ENCODE measurements at regions not wholly inside any gene's neighbourhood (a gene's known extent, or its start where the extent isn't known, plus 50 kb on each side); places are given as distances from the start of the nearest gene placed in this dataset.

DNA sequence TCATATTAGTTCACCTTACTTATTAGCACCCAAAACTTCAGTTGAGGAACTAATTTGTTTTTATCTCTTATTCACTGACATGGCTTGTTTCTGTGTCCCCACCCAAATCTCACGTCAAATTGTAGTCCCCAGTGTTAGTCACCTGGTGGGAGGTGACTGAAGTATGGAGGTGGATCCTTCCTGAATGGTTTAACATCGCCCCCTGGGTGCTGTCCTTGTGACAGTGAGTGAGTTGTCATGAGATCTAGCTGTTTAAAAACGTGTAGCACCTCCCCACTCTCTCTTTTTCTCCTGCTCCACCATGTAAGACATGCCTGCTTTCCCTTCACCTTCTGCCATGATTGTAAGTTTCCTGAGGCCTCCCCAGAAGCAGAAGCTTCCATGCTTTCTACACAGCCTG is 75.0 kb upstream of the HECTD2 start:
- Histone ChIP-seq H3K9me3 (ENCODE audit: control insufficient read depth in 2 of 3, low read length in 3 of 3) (no peaks in the 10 kb centered on the region), H3K4me1 (ENCODE audit: control insufficient read depth in 2 of 2, insufficient read depth in 2 of 2, low read length in 2 of 2) (no peaks in the 10 kb centered on the region), H3K27ac (ENCODE audit: low read depth, low read length) (no peak overlapping the region), H3K36me3 (ENCODE audit: control insufficient read depth in 2 of 3, insufficient read depth in 3 of 3, low read length in 3 of 3) (no peaks in the 10 kb centered on the region), H3K4me3 (ENCODE audit: low read length) (no peak overlapping the region), H3K27me3 (ENCODE audit: control insufficient read depth in 2 of 2, insufficient read depth in 2 of 2, low read length in 2 of 2) (peaks cover 0 to 5% of the 10 kb centered on the region in 2 donors)
- ATAC-seq (no peak), DNase-seq (no peak)
- POLR2A ChIA-PET, result no interaction called here
- CTCF ChIA-PET, result no interaction called here
- intact Hi-C loops (cut with micrococcal nuclease), result no loop called here
- H3K27ac Mint-ChIP-seq, result no peak overlapping the region
- peaks cover 0 to 10% (median 0%) of the 10 kb centered on the region in 5 donors for H3K27me3 Mint-ChIP-seq
- no peak overlapping the region for H3K4me3 Mint-ChIP-seq
- no peaks in the 10 kb centered on the region for H3K4me1 Mint-ChIP-seq
- H3K9me3 Mint-ChIP-seq, result peaks cover 0 to 2% (median 0%) of the 10 kb centered on the region in 11 donors
- H3K36me3 Mint-ChIP-seq, result no peaks in the 10 kb centered on the region

DNA sequence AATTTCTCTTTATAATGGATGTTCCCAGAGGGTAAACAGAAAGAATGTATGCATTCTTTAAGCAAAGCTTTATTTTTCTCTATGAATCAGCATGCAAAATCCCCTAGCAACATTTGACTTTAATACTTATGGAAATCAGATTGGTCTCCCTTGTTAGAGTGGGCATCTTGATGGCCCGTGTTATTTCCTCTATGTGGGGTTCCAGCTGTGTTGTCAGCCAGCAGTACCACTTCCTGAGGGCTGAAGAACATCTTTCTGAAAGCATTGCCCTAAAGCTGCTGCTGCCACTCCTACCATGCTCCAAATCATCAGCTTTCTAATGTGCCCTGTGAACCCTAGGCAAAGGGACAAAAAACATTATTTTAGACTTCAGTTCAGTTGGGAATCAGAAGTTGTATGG is 70.4 kb upstream of the HECTD2 start:
- ChIA-PET CTCF (no interaction called here), POLR2A (no interaction called here)
- H3K27me3 Mint-ChIP-seq, result peaks cover 0 to 6% (median 0%) of the 10 kb centered on the region in 5 donors
- H3K36me3 ChIP-seq (ENCODE audit: control insufficient read depth in 2 of 3, insufficient read depth in 3 of 3, low read length in 3 of 3), result no peaks in the 10 kb centered on the region
- intact Hi-C loops (cut with micrococcal nuclease), result no loop called here
- H3K9me3 ChIP-seq (ENCODE audit: control insufficient read depth in 2 of 3, low read length in 3 of 3), result no peaks in the 10 kb centered on the region
- no peaks in the 10 kb centered on the region for H3K27me3 ChIP-seq (ENCODE audit: control insufficient read depth in 2 of 2, insufficient read depth in 2 of 2, low read length in 2 of 2)
- H3K4me1 ChIP-seq (ENCODE audit: control insufficient read depth in 2 of 2, insufficient read depth in 2 of 2, low read length in 2 of 2), result no peaks in the 10 kb centered on the region
- no peak overlapping the region for H3K27ac ChIP-seq (ENCODE audit: low read depth, low read length)
- H3K27ac Mint-ChIP-seq, result no peak overlapping the region
- no peak overlapping the region for H3K4me3 ChIP-seq (ENCODE audit: low read length)
- no peak for DNase-seq
- no peaks in the 10 kb centered on the region for H3K4me1 Mint-ChIP-seq
- H3K36me3 Mint-ChIP-seq, result no peaks in the 10 kb centered on the region
- H3K4me3 Mint-ChIP-seq, result no peak overlapping the region
- H3K9me3 Mint-ChIP-seq, result no peaks in the 10 kb centered on the region
- no peak for ATAC-seq

DNA sequence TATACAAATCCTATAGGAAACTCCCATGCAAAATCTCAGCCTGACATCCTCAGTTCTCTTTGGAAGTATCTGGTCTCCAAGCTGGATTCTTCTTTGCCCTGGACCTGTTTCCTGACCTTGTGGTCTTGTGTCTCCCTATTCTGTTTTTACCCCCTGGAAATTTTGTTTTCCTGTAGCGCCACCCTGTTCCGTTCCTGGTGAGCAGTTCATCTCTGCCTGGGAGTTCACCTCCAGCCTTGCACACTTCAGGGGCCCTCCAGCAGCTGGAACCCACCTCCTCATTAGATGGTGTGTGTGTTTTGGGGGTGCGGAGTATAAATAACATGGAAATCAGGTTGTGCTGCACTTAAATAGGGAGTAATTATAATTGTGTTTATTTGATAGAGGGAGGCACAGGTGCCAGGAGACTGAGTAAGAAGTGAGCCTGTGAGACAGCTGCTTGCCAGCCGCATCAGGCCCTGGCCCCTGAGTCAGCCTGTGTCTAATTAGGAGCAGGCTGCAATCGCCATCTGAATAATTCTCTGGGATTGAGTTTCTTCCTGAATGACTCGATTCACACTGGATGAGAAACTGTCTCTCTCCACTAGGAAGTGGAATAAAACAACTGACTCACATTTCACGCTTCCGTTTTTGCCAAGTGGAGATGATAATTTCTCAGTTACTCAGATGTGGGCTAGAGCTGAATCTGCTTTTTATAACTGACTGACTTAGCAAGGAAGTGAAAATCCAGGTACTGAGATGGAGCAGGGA is 69.4 kb upstream of the HECTD2 start:
- DNase-seq, result no peak
- Histone ChIP-seq H3K27ac (ENCODE audit: low read depth, low read length) (no peak overlapping the region), H3K4me1 (ENCODE audit: control insufficient read depth in 2 of 2, insufficient read depth in 2 of 2, low read length in 2 of 2) (no peaks in the 10 kb centered on the region), H3K36me3 (ENCODE audit: control insufficient read depth in 2 of 3, insufficient read depth in 3 of 3, low read length in 3 of 3) (no peaks in the 10 kb centered on the region), H3K27me3 (ENCODE audit: control insufficient read depth in 2 of 2, insufficient read depth in 2 of 2, low read length in 2 of 2) (no peaks in the 10 kb centered on the region), H3K9me3 (ENCODE audit: control insufficient read depth in 2 of 3, low read length in 3 of 3) (no peaks in the 10 kb centered on the region), H3K4me3 (ENCODE audit: low read length) (no peak overlapping the region)
- CTCF ChIA-PET, result no interaction called here
- Mint-ChIP-seq H3K4me3 (no peak overlapping the region), H3K27me3 (peaks cover 0 to 6% (median 0%) of the 10 kb centered on the region in 5 donors), H3K27ac (no peak overlapping the region), H3K4me1 (no peaks in the 10 kb centered on the region), H3K36me3 (no peaks in the 10 kb centered on the region), H3K9me3 (no peaks in the 10 kb centered on the region)
- no peak for ATAC-seq
- POLR2A ChIA-PET, result no interaction called here
- intact Hi-C loops (cut with micrococcal nuclease), result no loop called here

DNA sequence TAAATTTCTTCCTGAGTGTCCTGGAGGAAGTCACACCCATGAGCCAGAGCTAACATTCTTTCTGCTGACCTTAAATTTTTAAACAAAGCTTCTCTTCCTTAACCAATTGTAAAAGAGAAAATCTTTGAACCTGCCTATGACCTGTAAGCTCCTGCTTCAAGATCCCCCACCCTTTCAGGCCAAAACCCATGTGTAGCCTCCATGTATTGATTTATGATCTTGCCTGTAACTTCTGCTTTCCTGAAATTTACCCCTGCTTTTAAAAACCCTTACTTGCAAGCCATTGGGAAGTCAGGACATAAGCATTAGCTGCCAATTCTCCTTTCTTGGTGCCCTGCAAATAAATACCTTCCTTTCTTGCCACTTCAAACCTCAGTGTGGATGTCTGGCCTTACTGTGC is 68.5 kb upstream of the HECTD2 start:
- Mint-ChIP-seq H3K27ac (no peak overlapping the region), H3K36me3 (no peaks in the 10 kb centered on the region), H3K27me3 (peaks cover 0 to 3% (median 0%) of the 10 kb centered on the region in 5 donors), H3K9me3 (no peaks in the 10 kb centered on the region), H3K4me1 (no peaks in the 10 kb centered on the region), H3K4me3 (no peak overlapping the region)
- DNase-seq, result no peak
- H3K27me3 ChIP-seq (ENCODE audit: control insufficient read depth in 2 of 2, insufficient read depth in 2 of 2, low read length in 2 of 2), result no peaks in the 10 kb centered on the region
- ATAC-seq, result no peak
- H3K4me3 ChIP-seq (ENCODE audit: low read length), result no peak overlapping the region
- H3K4me1 ChIP-seq (ENCODE audit: control insufficient read depth in 2 of 2, insufficient read depth in 2 of 2, low read length in 2 of 2), result no peaks in the 10 kb centered on the region
- no peaks in the 10 kb centered on the region for H3K9me3 ChIP-seq (ENCODE audit: control insufficient read depth in 2 of 3, low read length in 3 of 3)
- CTCF ChIA-PET, result no interaction called here
- no peak overlapping the region for H3K27ac ChIP-seq (ENCODE audit: low read depth, low read length)
- POLR2A ChIA-PET, result no interaction called here
- intact Hi-C loops (cut with micrococcal nuclease), result no loop called here
- H3K36me3 ChIP-seq (ENCODE audit: control insufficient read depth in 2 of 3, insufficient read depth in 3 of 3, low read length in 3 of 3), result no peaks in the 10 kb centered on the region

DNA sequence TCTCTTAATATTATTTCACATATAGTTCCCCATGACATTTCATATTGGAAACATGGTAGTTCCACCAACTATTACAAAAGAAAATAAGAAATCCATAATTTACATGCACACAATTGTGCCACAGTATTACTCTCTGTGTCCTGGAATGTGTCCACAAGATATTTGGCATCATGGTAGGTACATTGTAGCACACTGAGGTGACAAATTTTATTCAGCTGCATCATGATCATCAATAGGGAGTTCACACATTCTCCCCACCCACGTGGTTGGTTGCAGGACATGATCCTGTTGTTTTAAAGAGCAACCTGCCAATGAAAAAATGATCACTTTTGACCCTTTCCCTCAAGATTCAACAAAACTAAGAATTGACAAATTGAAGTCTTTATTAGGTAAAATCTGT is 67.1 kb upstream of the HECTD2 start:
- no peaks in the 10 kb centered on the region for H3K36me3 Mint-ChIP-seq
- no peak for DNase-seq
- peaks cover 0 to 2% (median 0%) of the 10 kb centered on the region in 11 donors for H3K9me3 Mint-ChIP-seq
- H3K27me3 Mint-ChIP-seq, result peaks cover 0 to 3% (median 0%) of the 10 kb centered on the region in 5 donors
- Histone ChIP-seq H3K9me3 (ENCODE audit: control insufficient read depth in 2 of 3, low read length in 3 of 3) (no peaks in the 10 kb centered on the region), H3K36me3 (ENCODE audit: control insufficient read depth in 2 of 3, insufficient read depth in 3 of 3, low read length in 3 of 3) (no peaks in the 10 kb centered on the region), H3K4me1 (ENCODE audit: control insufficient read depth in 2 of 2, insufficient read depth in 2 of 2, low read length in 2 of 2) (no peaks in the 10 kb centered on the region), H3K27ac (ENCODE audit: low read depth, low read length) (no peak overlapping the region), H3K4me3 (ENCODE audit: low read length) (no peak overlapping the region), H3K27me3 (ENCODE audit: control insufficient read depth in 2 of 2, insufficient read depth in 2 of 2, low read length in 2 of 2) (no peaks in the 10 kb centered on the region)
- H3K4me3 Mint-ChIP-seq, result no peak overlapping the region
- ChIA-PET CTCF (no interaction called here), POLR2A (no interaction called here)
- ATAC-seq, result no peak
- H3K4me1 Mint-ChIP-seq, result peaks cover 0 to 3% (median 0%) of the 10 kb centered on the region in 7 donors
- intact Hi-C loops (cut with micrococcal nuclease), result no loop called here
- no peak overlapping the region for H3K27ac Mint-ChIP-seq

DNA sequence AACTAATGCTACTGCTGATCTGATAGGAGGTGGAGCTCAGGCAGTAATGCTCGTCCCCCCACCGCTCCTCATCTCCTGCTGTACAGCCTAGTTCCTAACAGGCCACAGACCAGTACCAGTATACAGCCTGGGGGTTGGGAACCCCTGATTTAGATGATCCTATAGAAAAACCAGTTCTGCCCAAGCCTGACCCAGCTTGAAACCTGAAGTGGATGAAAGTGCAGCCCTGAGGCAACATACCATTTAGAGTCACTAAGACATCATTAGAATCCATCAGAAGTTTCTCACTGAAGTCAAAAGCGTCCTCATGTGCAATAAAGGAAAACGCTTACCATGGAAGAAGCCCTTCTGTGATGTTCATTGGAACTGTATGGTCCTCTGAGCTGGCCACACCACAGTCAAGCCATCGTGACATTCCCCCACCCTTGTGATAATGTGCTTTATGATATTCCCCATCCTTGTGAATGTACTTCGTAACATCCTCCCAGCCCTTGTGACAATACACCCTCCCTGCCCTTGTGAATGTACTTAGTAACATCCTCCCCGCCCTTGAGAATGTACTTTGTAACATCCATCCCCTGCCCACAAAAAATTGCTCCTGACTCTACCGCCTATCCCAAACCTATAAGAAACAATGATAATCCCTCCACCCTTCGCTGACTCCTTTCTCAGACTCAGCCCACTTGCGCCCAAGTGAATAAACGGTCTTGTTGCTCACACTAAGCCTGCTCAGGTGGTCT is 65.9 kb upstream of the HECTD2 start:
- DNase-seq (no peak), ATAC-seq (no peak)
- no peak overlapping the region for H3K4me3 Mint-ChIP-seq
- CTCF ChIA-PET, result no interaction called here
- Histone ChIP-seq H3K27ac (ENCODE audit: low read depth, low read length) (no peak overlapping the region), H3K9me3 (ENCODE audit: control insufficient read depth in 2 of 3, low read length in 3 of 3) (no peaks in the 10 kb centered on the region), H3K27me3 (ENCODE audit: control insufficient read depth in 2 of 2, insufficient read depth in 2 of 2, low read length in 2 of 2) (no peaks in the 10 kb centered on the region), H3K4me3 (ENCODE audit: low read length) (no peak overlapping the region), H3K36me3 (ENCODE audit: control insufficient read depth in 2 of 3, insufficient read depth in 3 of 3, low read length in 3 of 3) (no peaks in the 10 kb centered on the region), H3K4me1 (ENCODE audit: control insufficient read depth in 2 of 2, insufficient read depth in 2 of 2, low read length in 2 of 2) (no peaks in the 10 kb centered on the region)
- intact Hi-C loops (cut with micrococcal nuclease), result no loop called here
- POLR2A ChIA-PET, result no interaction called here
- no peak overlapping the region for H3K27ac Mint-ChIP-seq
- H3K9me3 Mint-ChIP-seq, result peaks cover 0 to 2% (median 0%) of the 10 kb centered on the region in 11 donors
- peaks cover 0 to 3% (median 0%) of the 10 kb centered on the region in 5 donors for H3K27me3 Mint-ChIP-seq
- H3K4me1 Mint-ChIP-seq, result peaks cover 0 to 3% (median 0%) of the 10 kb centered on the region in 7 donors
- H3K36me3 Mint-ChIP-seq, result no peaks in the 10 kb centered on the region

DNA sequence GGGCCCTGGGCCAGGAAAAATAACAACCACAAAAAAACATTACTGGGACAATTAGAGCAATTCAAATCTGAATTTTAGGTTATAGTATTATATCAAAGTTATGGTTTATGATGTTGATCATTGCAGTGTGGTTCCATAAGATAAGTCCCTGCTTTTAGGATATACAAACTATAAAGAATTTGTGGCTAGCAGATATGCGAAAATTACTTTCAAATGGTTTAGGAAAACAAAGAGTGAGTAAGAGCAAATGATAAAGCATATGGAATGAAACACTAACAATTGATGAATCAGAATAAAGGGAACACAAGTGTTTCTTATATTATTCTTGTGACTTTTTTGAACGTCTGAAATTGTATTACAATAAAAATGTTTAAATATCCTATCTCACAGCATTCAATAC is 64.4 kb upstream of the HECTD2 start:
- intact Hi-C loops (cut with micrococcal nuclease), result no loop called here
- ChIA-PET POLR2A (no interaction called here), CTCF (no interaction called here)
- H3K4me1 Mint-ChIP-seq, result peaks cover 0 to 3% (median 0%) of the 10 kb centered on the region in 7 donors
- DNase-seq (no peak), ATAC-seq (no peak)
- H3K27me3 ChIP-seq (ENCODE audit: control insufficient read depth in 2 of 2, insufficient read depth in 2 of 2, low read length in 2 of 2), result no peaks in the 10 kb centered on the region
- peaks cover 0 to 2% (median 0%) of the 10 kb centered on the region in 11 donors for H3K9me3 Mint-ChIP-seq
- H3K4me3 ChIP-seq (ENCODE audit: low read length), result no peak overlapping the region
- no peak overlapping the region for H3K4me3 Mint-ChIP-seq
- peaks cover 0 to 3% (median 0%) of the 10 kb centered on the region in 5 donors for H3K27me3 Mint-ChIP-seq
- no peaks in the 10 kb centered on the region for H3K36me3 Mint-ChIP-seq
- H3K4me1 ChIP-seq (ENCODE audit: control insufficient read depth in 2 of 2, insufficient read depth in 2 of 2, low read length in 2 of 2), result no peaks in the 10 kb centered on the region
- no peak overlapping the region for H3K27ac ChIP-seq (ENCODE audit: low read depth, low read length)
- H3K9me3 ChIP-seq (ENCODE audit: control insufficient read depth in 2 of 3, low read length in 3 of 3), result no peaks in the 10 kb centered on the region
- H3K27ac Mint-ChIP-seq, result no peak overlapping the region
- no peaks in the 10 kb centered on the region for H3K36me3 ChIP-seq (ENCODE audit: control insufficient read depth in 2 of 3, insufficient read depth in 3 of 3, low read length in 3 of 3)
